ENCODE measurements at regions not wholly inside any gene's neighbourhood (a gene's known extent, or its start where the extent isn't known, plus 50 kb on each side); places are given as distances from the start of the nearest gene placed in this dataset.

GRCh38 chr3:39755100-39755499 lies 54.3 kb upstream of the MYRIP start:
- DNase-seq: no peak
- H3K4me3 ChIP-seq: no peak overlapping the region
- H2AFZ ChIP-seq: no peak overlapping the region
- no peak overlapping the region for H3K27ac ChIP-seq
- H3K4me2 ChIP-seq: no peak overlapping the region
- H4K20me1 ChIP-seq (ENCODE audit: insufficient read depth): no peaks in the 10 kb centered on the region
- no peaks in the 10 kb centered on the region for H3K9me2 ChIP-seq (ENCODE audit: insufficient read depth)
- intact Hi-C loops (cut with micrococcal nuclease; ENCODE audit: unreplicated experiment): no loop called here
- POLR2A ChIA-PET (ENCODE audit: unreplicated experiment): no interaction called here
- H3F3A ChIP-seq (ENCODE audit: insufficient read depth, low read depth): no peaks in the 10 kb centered on the region
- no TSS peak for BruUV-seq (replicated peaks)
- no peaks in the 10 kb centered on the region for H3K9me3 ChIP-seq (ENCODE audit: insufficient read depth, low read depth)
- H3K4me1 ChIP-seq (replicated peaks; ENCODE audit: insufficient read depth): no peaks in the 10 kb centered on the region
- no peaks in the 10 kb centered on the region for H3K36me3 ChIP-seq (ENCODE audit: low read depth)
- no peaks in the 10 kb centered on the region for H3K79me2 ChIP-seq (ENCODE audit: low read depth)
- CTCF ChIA-PET: no interaction called here
- peaks cover 13% of the 10 kb centered on the region; the same call in 1 of the 2 replicates for H3K27me3 ChIP-seq (ENCODE audit: insufficient read depth, low read depth)
- TF ChIP-seq EZH2 (IDR thresholded peaks at IDR 0.05; ENCODE audit: low read depth): no peak
- TF ChIP-seq, protein P1, sequence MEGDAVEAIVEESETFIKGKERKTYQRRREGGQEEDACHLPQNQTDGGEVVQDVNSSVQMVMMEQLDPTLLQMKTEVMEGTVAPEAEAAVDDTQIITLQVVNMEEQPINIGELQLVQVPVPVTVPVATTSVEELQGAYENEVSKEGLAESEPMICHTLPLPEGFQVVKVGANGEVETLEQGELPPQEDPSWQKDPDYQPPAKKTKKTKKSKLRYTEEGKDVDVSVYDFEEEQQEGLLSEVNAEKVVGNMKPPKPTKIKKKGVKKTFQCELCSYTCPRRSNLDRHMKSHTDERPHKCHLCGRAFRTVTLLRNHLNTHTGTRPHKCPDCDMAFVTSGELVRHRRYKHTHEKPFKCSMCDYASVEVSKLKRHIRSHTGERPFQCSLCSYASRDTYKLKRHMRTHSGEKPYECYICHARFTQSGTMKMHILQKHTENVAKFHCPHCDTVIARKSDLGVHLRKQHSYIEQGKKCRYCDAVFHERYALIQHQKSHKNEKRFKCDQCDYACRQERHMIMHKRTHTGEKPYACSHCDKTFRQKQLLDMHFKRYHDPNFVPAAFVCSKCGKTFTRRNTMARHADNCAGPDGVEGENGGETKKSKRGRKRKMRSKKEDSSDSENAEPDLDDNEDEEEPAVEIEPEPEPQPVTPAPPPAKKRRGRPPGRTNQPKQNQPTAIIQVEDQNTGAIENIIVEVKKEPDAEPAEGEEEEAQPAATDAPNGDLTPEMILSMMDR (conservative IDR thresholded peaks at IDR 0.05): no peak

DNA sequence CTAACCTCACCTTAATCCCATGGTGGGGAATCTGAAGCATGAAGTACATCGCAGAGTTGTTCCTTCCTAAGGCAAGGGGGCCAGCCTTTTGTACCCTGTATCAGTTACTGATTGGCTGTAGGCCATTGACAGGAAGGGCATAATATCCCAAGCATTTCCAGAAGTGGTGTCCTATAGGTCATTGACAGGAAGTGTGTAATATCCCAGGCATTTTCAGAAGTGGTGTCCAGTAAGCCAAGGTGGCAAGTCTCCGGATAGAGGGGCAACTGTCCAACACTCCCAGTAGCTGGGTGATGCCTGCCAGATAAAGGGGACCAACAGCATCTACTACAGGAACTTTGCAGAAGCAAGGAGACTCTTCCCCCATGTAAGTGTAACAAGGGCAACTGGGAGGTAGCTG lies 52.1 kb upstream of the MYRIP start:
- no peaks in the 10 kb centered on the region for H3K36me3 ChIP-seq (ENCODE audit: low read depth)
- no TSS peak for BruUV-seq (replicated peaks)
- CTCF ChIA-PET: no interaction called here

More for the DNA sequence above, 52.1 kb upstream of the MYRIP start:
- Histone ChIP-seq H3K4me3 (no peak overlapping the region), H3K27me3 (ENCODE audit: insufficient read depth, low read depth) (peaks cover 13% of the 10 kb centered on the region; the same call in 1 of the 2 replicates), H3K79me2 (ENCODE audit: low read depth) (no peaks in the 10 kb centered on the region), H4K20me1 (ENCODE audit: insufficient read depth) (no peaks in the 10 kb centered on the region), H3K27ac (no peak overlapping the region), H3K9me2 (ENCODE audit: insufficient read depth) (no peaks in the 10 kb centered on the region), H3F3A (ENCODE audit: insufficient read depth, low read depth) (no peaks in the 10 kb centered on the region), H3K4me1 (replicated peaks; ENCODE audit: insufficient read depth) (no peaks in the 10 kb centered on the region), H3K4me2 (no peak overlapping the region), H3K9me3 (ENCODE audit: insufficient read depth, low read depth) (no peaks in the 10 kb centered on the region), H2AFZ (no peak overlapping the region)
- POLR2A ChIA-PET (ENCODE audit: unreplicated experiment): no interaction called here
- no peak for TF ChIP-seq EZH2 (IDR thresholded peaks at IDR 0.05; ENCODE audit: low read depth)
- TF ChIP-seq, protein P1 (conservative IDR thresholded peaks at IDR 0.05): no peak
- intact Hi-C loops (cut with micrococcal nuclease; ENCODE audit: unreplicated experiment): no loop called here
- no peak for DNase-seq
